ENCODE measurements at regions not wholly inside any gene's neighbourhood (a gene's known extent, or its start where the extent isn't known, plus 50 kb on each side); places are given as distances from the start of the nearest gene placed in this dataset.

GRCh38 chr2:177335917-177336450, 56.6 kb upstream of the AGPS start:
- Histone ChIP-seq H3K9ac (ENCODE audit: low read length in 5 of 5) (peak overlapping the region in 1 of 5 donors; percentile 20), H3K4me1 (ENCODE audit: control insufficient read depth in 5 of 5, insufficient read depth in 5 of 5, low read length in 5 of 5) (peaks cover 0 to 7% (median 5%) of the 10 kb centered on the region in 5 donors), H3K9me3 (ENCODE audit: control insufficient read depth in 5 of 5, low read length in 5 of 5) (no peaks in the 10 kb centered on the region), H3K27me3 (ENCODE audit: control insufficient read depth in 5 of 5, insufficient read depth in 4 of 5, low read length in 5 of 5) (no peaks in the 10 kb centered on the region), H3K4me3 (ENCODE audit: low read depth in 1 of 5, low read length in 5 of 5) (no peak overlapping the region), H3K36me3 (ENCODE audit: control insufficient read depth in 5 of 5, insufficient read depth in 5 of 5, low read length in 5 of 5) (peaks cover 0 to 9% (median 2%) of the 10 kb centered on the region in 5 donors), H3K27ac (ENCODE audit: low read depth, low read length) (no peak overlapping the region)

- Histone ChIP-seq H3K4me3 (ENCODE audit: low read depth in 1 of 5, low read length in 5 of 5) (no peak overlapping the region), H3K36me3 (ENCODE audit: control insufficient read depth in 5 of 5, insufficient read depth in 5 of 5, low read length in 5 of 5) (peaks cover 0 to 13% (median 2%) of the 10 kb centered on the region in 5 donors), H3K27me3 (ENCODE audit: control insufficient read depth in 5 of 5, insufficient read depth in 4 of 5, low read length in 5 of 5) (no peaks in the 10 kb centered on the region), H3K27ac (ENCODE audit: low read depth, low read length) (no peak overlapping the region), H3K9me3 (ENCODE audit: control insufficient read depth in 5 of 5, low read length in 5 of 5) (no peaks in the 10 kb centered on the region), H3K9ac (ENCODE audit: low read length in 5 of 5) (no peak overlapping the region), H3K4me1 (ENCODE audit: control insufficient read depth in 5 of 5, insufficient read depth in 5 of 5, low read length in 5 of 5) (no peaks in the 10 kb centered on the region)
Observed at GRCh38 chr2:177338177-177338721, 54.3 kb upstream of the AGPS start.

GRCh38 chr2:177340158-177340557, 52.4 kb upstream of the AGPS start:
- Histone ChIP-seq H3K36me3 (ENCODE audit: control insufficient read depth in 5 of 5, insufficient read depth in 5 of 5, low read length in 5 of 5) (peaks cover 0 to 10% (median 2%) of the 10 kb centered on the region in 5 donors), H3K9me3 (ENCODE audit: control insufficient read depth in 5 of 5, low read length in 5 of 5) (no peaks in the 10 kb centered on the region), H3K27me3 (ENCODE audit: control insufficient read depth in 5 of 5, insufficient read depth in 4 of 5, low read length in 5 of 5) (no peaks in the 10 kb centered on the region), H3K4me3 (ENCODE audit: low read depth in 1 of 5, low read length in 5 of 5) (no peak overlapping the region), H3K27ac (ENCODE audit: low read depth, low read length) (no peak overlapping the region), H3K9ac (ENCODE audit: low read length in 5 of 5) (no peak overlapping the region), H3K4me1 (ENCODE audit: control insufficient read depth in 5 of 5, insufficient read depth in 5 of 5, low read length in 5 of 5) (no peaks in the 10 kb centered on the region)

GRCh38 chr2:177342736-177343135, 49.8 kb upstream of the AGPS start:
- H3K4me3 ChIP-seq (ENCODE audit: low read depth in 1 of 5, low read length in 5 of 5) = no peak overlapping the region
- H3K9ac ChIP-seq (ENCODE audit: low read length in 5 of 5) = no peak overlapping the region
- H3K4me1 ChIP-seq (ENCODE audit: control insufficient read depth in 5 of 5, insufficient read depth in 5 of 5, low read length in 5 of 5) = no peaks in the 10 kb centered on the region
- no peaks in the 10 kb centered on the region for H3K27me3 ChIP-seq (ENCODE audit: control insufficient read depth in 5 of 5, insufficient read depth in 4 of 5, low read length in 5 of 5)
- H3K9me3 ChIP-seq (ENCODE audit: control insufficient read depth in 5 of 5, low read length in 5 of 5) = no peaks in the 10 kb centered on the region
- no peak overlapping the region for H3K27ac ChIP-seq (ENCODE audit: low read depth, low read length)
- peaks cover 0 to 10% (median 2%) of the 10 kb centered on the region in 5 donors for H3K36me3 ChIP-seq (ENCODE audit: control insufficient read depth in 5 of 5, insufficient read depth in 5 of 5, low read length in 5 of 5)

Measured in subcutaneous abdominal adipose tissue (tissue), 5 donors.